ENCODE measurements at regions not wholly inside any gene's neighbourhood (a gene's known extent, or its start where the extent isn't known, plus 50 kb on each side); places are given as distances from the start of the nearest gene placed in this dataset.

- no peaks in the 10 kb centered on the region for H3K9me2 ChIP-seq (replicated peaks; ENCODE audit: insufficient read depth)
- H3K27ac ChIP-seq, result no peak overlapping the region
- no peak overlapping the region for H3K4me2 ChIP-seq
- H3K79me2 ChIP-seq, result no peaks in the 10 kb centered on the region
- no peaks in the 10 kb centered on the region for H3K9me3 ChIP-seq (ENCODE audit: low read depth)
- H3K4me1 ChIP-seq (ENCODE audit: insufficient read depth), result peaks cover 11% of the 10 kb centered on the region
- no peaks in the 10 kb centered on the region for H3K36me3 ChIP-seq (replicated peaks; ENCODE audit: insufficient read depth, low read depth)
- no peak for DNase-seq (ENCODE audit: low spot score)
- H2AFZ ChIP-seq, result no peak overlapping the region
- H3K4me3 ChIP-seq, result no peak overlapping the region
- H4K20me1 ChIP-seq (ENCODE audit: insufficient read depth, poor library complexity, severe bottlenecking), result no peaks in the 10 kb centered on the region
- TF ChIP-seq CTCF (IDR thresholded peaks at IDR 0.05; ENCODE audit: poor library complexity) (no peak), EZH2 (IDR thresholded peaks at IDR 0.05; ENCODE audit: borderline replicate concordance) (no peak), EZH2phosphoT487 (IDR thresholded peaks at IDR 0.05; ENCODE audit: low read depth, severe bottlenecking, unreplicated experiment) (no peak)
- no peaks in the 10 kb centered on the region for H3K27me3 ChIP-seq
Observed at GRCh38 chr4:110675426-110675825, 52.5 kb upstream of the PITX2 start.

GRCh38 chr4:110676241-110676640 lies 53.4 kb upstream of the PITX2 start:
- H3K4me3 ChIP-seq, result no peak overlapping the region
- no peaks in the 10 kb centered on the region for H3K79me2 ChIP-seq
- H2AFZ ChIP-seq, result no peak overlapping the region
- H4K20me1 ChIP-seq (ENCODE audit: insufficient read depth, poor library complexity, severe bottlenecking), result no peaks in the 10 kb centered on the region
- no peak overlapping the region for H3K4me2 ChIP-seq
- H3K4me1 ChIP-seq (ENCODE audit: insufficient read depth), result peaks cover 12% of the 10 kb centered on the region
- no peaks in the 10 kb centered on the region for H3K9me3 ChIP-seq (ENCODE audit: low read depth)
- H3K27ac ChIP-seq, result no peak overlapping the region
- no peaks in the 10 kb centered on the region for H3K9me2 ChIP-seq (replicated peaks; ENCODE audit: insufficient read depth)
- H3K36me3 ChIP-seq (replicated peaks; ENCODE audit: insufficient read depth, low read depth), result no peaks in the 10 kb centered on the region
- TF ChIP-seq CTCF (IDR thresholded peaks at IDR 0.05; ENCODE audit: poor library complexity), result no peak
- TF ChIP-seq EZH2phosphoT487 (IDR thresholded peaks at IDR 0.05; ENCODE audit: low read depth, severe bottlenecking, unreplicated experiment), result no peak
- TF ChIP-seq EZH2 (IDR thresholded peaks at IDR 0.05; ENCODE audit: borderline replicate concordance), result no peak
- H3K27me3 ChIP-seq, result no peaks in the 10 kb centered on the region
- no peak for DNase-seq (ENCODE audit: low spot score)

GRCh38 chr4:110678517-110679227 lies 55.8 kb upstream of the PITX2 start:
- Histone ChIP-seq H3K27me3 (no peaks in the 10 kb centered on the region), H4K20me1 (ENCODE audit: insufficient read depth, poor library complexity, severe bottlenecking) (no peaks in the 10 kb centered on the region), H3K36me3 (replicated peaks; ENCODE audit: insufficient read depth, low read depth) (no peaks in the 10 kb centered on the region), H3K4me1 (ENCODE audit: insufficient read depth) (peaks cover 15% of the 10 kb centered on the region), H2AFZ (no peak overlapping the region), H3K9me2 (replicated peaks; ENCODE audit: insufficient read depth) (no peaks in the 10 kb centered on the region), H3K4me3 (no peak overlapping the region), H3K79me2 (no peaks in the 10 kb centered on the region), H3K9me3 (ENCODE audit: low read depth) (no peaks in the 10 kb centered on the region), H3K27ac (no peak overlapping the region), H3K4me2 (peak overlapping the region; percentile 32)
- WGBS (ENCODE audit: low lambda C conversion rate, missing lambda C conversion rate), result 65% methylated on average over 1 of the region's 1 CpG
- TF ChIP-seq EZH2 (IDR thresholded peaks at IDR 0.05; ENCODE audit: borderline replicate concordance) (no peak), EZH2phosphoT487 (IDR thresholded peaks at IDR 0.05; ENCODE audit: low read depth, severe bottlenecking, unreplicated experiment) (no peak), CTCF (IDR thresholded peaks at IDR 0.05; ENCODE audit: poor library complexity) (no peak)
- no peak for DNase-seq (ENCODE audit: low spot score)
